ENCODE measurements at regions not wholly inside any gene's neighbourhood (a gene's known extent, or its start where the extent isn't known, plus 50 kb on each side); places are given as distances from the start of the nearest gene placed in this dataset.

GRCh38 chr5:133847886-133848285 is 120.5 kb downstream of the C5orf15 start:
- TF ChIP-seq POLR2A (IDR thresholded peaks at IDR 0.05): no peak
- no peak for TF ChIP-seq CTCF (IDR thresholded peaks at IDR 0.05)

Data from thyroid gland (tissue), 4 donors.